ENCODE measurements at regions not wholly inside any gene's neighbourhood (a gene's known extent, or its start where the extent isn't known, plus 50 kb on each side); places are given as distances from the start of the nearest gene placed in this dataset.

- Histone ChIP-seq H3K36me3 (ENCODE audit: control insufficient read depth in 2 of 2, insufficient read depth in 1 of 2, low read length in 2 of 2) (no peaks in the 10 kb centered on the region), H3K4me3 (ENCODE audit: low read depth, low read length) (peak overlapping the region; percentile 10; the same call in 1 of the 2 replicates), H3K27ac (ENCODE audit: extremely low read depth, low read depth, low read length) (peak overlapping the region; percentile 4; the same call in 1 of the 2 replicates), H3K9me3 (ENCODE audit: control insufficient read depth, insufficient read depth, low read depth, low read length) (no peaks in the 10 kb centered on the region), H3K4me1 (ENCODE audit: control insufficient read depth, insufficient read depth, low read length) (no peaks in the 10 kb centered on the region; the same call in 1 of the 2 replicates)
- ChIA-PET POLR2A (interaction anchor here (0.6 to 2.7 kb wide), 20 partner anchors 8 to 408 kb away, joined by 3 to 21 read pairs (median 4); partner anchors contain the start of gene IER5L), CTCF (interaction anchor here (0.6 to 2.6 kb wide), 6 partner anchors 12 to 192 kb away, joined by 3 to 8 read pairs (median 4); no protein-coding TSS in a partner anchor)
- TF ChIP-seq IKZF3 (tag by site-specific recombination; IDR thresholded peaks at IDR 0.05), result peak; percentile 15; the same call in 1 of the 2 replicates
- 0 out of 2 replicates have a peak, but pooled peaks have one; percentile 6 for TF ChIP-seq ZNF223 (tag by site-specific recombination; IDR thresholded peaks at IDR 0.05)
- TF ChIP-seq BCL11A (tag by site-specific recombination; IDR thresholded peaks at IDR 0.05; ENCODE audit: low read depth), result peak; percentile 85
- TF ChIP-seq REST (tag by site-specific recombination; IDR thresholded peaks at IDR 0.05), result 0 out of 2 replicates have a peak, but pooled peaks have one; percentile 11
- TF ChIP-seq TSHZ1 (tag by site-specific recombination; IDR thresholded peaks at IDR 0.05; ENCODE audit: borderline replicate concordance), result 0 out of 2 replicates have a peak, but pooled peaks have one; percentile 41
- peak; percentile 61; the same call in 1 of the 2 replicates for TF ChIP-seq KLF8 (tag by site-specific recombination; IDR thresholded peaks at IDR 0.05)
- peak; percentile 66 for TF ChIP-seq EGR2 (tag by site-specific recombination; IDR thresholded peaks at IDR 0.05; ENCODE audit: low read depth)
- TF ChIP-seq ZNF394 (tag by site-specific recombination; IDR thresholded peaks at IDR 0.05; ENCODE audit: borderline replicate concordance), result 0 out of 2 replicates have a peak, but pooled peaks have one; percentile 40
- TF ChIP-seq ZNF311 (tag by site-specific recombination; IDR thresholded peaks at IDR 0.05; ENCODE audit: borderline replicate concordance), result no peak
- TF ChIP-seq SP3 (tag by site-specific recombination; IDR thresholded peaks at IDR 0.05), result peak; percentile 42
- TF ChIP-seq ZNF335 (tag by site-specific recombination; conservative IDR thresholded peaks at IDR 0.05), result peak; percentile 96
- no peak for TF ChIP-seq ZNF585B (tag by site-specific recombination; IDR thresholded peaks at IDR 0.05)
- TF ChIP-seq ZNF19 (tag by site-specific recombination; IDR thresholded peaks at IDR 0.05; ENCODE audit: low read depth), result no peak
- 0 out of 2 replicates have a peak, but pooled peaks have one; percentile 16 for TF ChIP-seq CTCF (tag by site-specific recombination; IDR thresholded peaks at IDR 0.05)
- peak; percentile 72 for TF ChIP-seq SP2 (tag by site-specific recombination; IDR thresholded peaks at IDR 0.05)
- no peak; the same call in 1 of the 2 replicates for TF ChIP-seq ZBTB44 (tag by site-specific recombination; IDR thresholded peaks at IDR 0.05)
- peak; percentile 98; the same call in 1 of the 2 replicates for TF ChIP-seq ZNF10 (tag by site-specific recombination; IDR thresholded peaks at IDR 0.05)
- TF ChIP-seq HIC1 (tag by site-specific recombination; IDR thresholded peaks at IDR 0.05), result peak; percentile 60; the same call in 1 of the 2 replicates
- peak; percentile 60; the same call in 1 of the 2 replicates for TF ChIP-seq FEZF1 (tag by site-specific recombination; IDR thresholded peaks at IDR 0.05)
- TF ChIP-seq MEIS1 (CRISPR knock-in tag; IDR thresholded peaks at IDR 0.05; ENCODE audit: borderline replicate concordance), result no peak
Measured at GRCh38 chr9:129334105-129334935, 156.3 kb upstream of the IER5L start.
